ENCODE measurements at regions not wholly inside any gene's neighbourhood (a gene's known extent, or its start where the extent isn't known, plus 50 kb on each side); places are given as distances from the start of the nearest gene placed in this dataset.

DNA sequence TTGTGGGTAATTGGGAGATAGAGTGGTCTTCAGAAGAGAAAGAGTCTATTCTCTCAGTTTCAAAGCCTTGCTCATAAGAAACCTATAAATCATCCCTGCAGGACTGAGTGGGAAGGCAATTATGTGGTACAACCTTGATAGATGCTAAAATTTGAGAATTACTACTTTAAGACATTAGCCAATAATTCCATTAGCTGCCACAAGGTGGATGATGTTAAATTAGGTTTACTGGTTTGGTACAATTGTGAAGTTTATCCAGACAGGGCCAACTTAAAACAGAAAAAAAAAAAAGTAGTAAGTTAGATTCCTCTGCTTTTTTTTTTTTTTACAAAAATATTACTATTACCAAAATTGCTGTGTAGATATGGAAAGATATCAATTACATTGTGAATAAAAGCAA lies 73.2 kb upstream of the AMOT start:
- H3K27me3 ChIP-seq, result no peaks in the 10 kb centered on the region
- TF ChIP-seq, protein P1, sequence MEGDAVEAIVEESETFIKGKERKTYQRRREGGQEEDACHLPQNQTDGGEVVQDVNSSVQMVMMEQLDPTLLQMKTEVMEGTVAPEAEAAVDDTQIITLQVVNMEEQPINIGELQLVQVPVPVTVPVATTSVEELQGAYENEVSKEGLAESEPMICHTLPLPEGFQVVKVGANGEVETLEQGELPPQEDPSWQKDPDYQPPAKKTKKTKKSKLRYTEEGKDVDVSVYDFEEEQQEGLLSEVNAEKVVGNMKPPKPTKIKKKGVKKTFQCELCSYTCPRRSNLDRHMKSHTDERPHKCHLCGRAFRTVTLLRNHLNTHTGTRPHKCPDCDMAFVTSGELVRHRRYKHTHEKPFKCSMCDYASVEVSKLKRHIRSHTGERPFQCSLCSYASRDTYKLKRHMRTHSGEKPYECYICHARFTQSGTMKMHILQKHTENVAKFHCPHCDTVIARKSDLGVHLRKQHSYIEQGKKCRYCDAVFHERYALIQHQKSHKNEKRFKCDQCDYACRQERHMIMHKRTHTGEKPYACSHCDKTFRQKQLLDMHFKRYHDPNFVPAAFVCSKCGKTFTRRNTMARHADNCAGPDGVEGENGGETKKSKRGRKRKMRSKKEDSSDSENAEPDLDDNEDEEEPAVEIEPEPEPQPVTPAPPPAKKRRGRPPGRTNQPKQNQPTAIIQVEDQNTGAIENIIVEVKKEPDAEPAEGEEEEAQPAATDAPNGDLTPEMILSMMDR (IDR thresholded peaks at IDR 0.05), result no peak
- no peak for TF ChIP-seq POLR2A (IDR thresholded peaks at IDR 0.05)
- H3K36me3 ChIP-seq, result no peaks in the 10 kb centered on the region
- no peak overlapping the region for H3K27ac ChIP-seq
- H3K4me3 ChIP-seq, result no peak overlapping the region
- H3K9me3 ChIP-seq, result no peaks in the 10 kb centered on the region
- DNase-seq, result no peak
- H3K4me1 ChIP-seq, result no peaks in the 10 kb centered on the region

DNA sequence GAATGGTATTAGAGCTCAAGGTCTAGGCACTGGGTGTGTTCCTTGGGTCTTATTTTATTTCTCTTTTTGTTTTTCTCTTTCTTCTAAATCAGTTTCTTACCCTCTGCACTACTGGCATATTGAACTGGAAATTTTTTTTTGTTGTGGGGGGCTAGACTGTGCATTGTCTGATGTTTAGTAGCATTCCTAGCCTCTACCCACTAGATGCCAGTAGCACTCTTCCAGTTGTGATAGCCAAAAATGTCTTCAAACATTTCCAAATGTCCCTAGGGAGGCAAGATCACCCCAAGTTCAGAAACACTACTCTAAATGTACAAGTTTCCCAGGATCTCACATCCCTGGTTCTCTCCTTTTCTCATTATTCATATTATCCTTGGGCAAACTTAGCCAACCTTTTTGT lies 69.8 kb upstream of the AMOT start:
- TF ChIP-seq, protein P1 (IDR thresholded peaks at IDR 0.05), result no peak
- no peak for TF ChIP-seq POLR2A (IDR thresholded peaks at IDR 0.05)
- no peaks in the 10 kb centered on the region for H3K9me3 ChIP-seq
- H3K27me3 ChIP-seq, result no peaks in the 10 kb centered on the region
- no peaks in the 10 kb centered on the region for H3K4me1 ChIP-seq
- H3K36me3 ChIP-seq, result no peaks in the 10 kb centered on the region
- DNase-seq, result no peak
- H3K27ac ChIP-seq, result no peak overlapping the region
- H3K4me3 ChIP-seq, result no peak overlapping the region

DNA sequence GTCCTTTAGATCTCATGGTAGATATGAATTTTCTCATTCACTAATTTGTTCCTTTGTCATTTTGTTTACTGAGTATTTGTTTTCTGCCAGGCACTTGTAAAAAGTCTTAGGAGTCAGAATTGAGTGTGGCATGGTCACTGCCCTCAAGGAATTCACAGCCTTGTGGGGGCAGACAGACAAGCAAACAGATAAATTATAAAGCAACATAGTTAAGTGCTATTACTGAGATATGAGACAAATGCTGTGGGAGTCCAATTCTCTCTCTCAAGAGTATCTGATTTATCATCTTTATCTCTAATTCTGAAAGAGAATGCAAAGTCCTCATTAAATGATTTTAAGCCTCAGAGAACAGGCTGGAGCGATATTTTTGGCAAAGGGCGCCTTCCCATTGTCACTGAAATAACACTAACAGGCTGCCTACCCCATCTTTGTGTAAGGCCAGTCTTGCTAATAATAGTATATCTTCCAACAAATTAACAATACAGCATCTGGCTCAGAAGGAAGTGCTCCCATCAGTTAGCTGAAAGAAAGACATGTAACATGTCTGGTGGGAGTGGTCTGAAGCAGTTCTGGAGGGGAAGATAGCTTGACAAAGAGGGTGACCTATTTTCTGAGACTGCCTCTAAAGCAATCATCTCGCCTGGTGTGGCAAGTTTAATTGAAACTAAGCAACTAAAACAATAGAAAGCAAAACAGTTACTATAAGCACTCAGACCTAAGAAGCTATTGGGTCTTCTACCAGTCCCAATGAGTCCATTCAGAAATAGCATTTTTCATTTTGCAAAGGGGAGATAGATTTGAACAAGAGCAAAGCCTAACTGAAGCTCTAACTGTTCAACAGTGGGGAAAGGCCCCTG lies 61.5 kb upstream of the AMOT start:
- Histone ChIP-seq H3K4me3 (no peak overlapping the region), H3K27ac (no peak overlapping the region), H3K9me3 (no peaks in the 10 kb centered on the region), H3K4me1 (no peaks in the 10 kb centered on the region), H3K27me3 (no peaks in the 10 kb centered on the region), H3K36me3 (no peaks in the 10 kb centered on the region)
- no peak for DNase-seq
- TF ChIP-seq, protein P1 (IDR thresholded peaks at IDR 0.05), result no peak
- TF ChIP-seq POLR2A (IDR thresholded peaks at IDR 0.05), result no peak

DNA sequence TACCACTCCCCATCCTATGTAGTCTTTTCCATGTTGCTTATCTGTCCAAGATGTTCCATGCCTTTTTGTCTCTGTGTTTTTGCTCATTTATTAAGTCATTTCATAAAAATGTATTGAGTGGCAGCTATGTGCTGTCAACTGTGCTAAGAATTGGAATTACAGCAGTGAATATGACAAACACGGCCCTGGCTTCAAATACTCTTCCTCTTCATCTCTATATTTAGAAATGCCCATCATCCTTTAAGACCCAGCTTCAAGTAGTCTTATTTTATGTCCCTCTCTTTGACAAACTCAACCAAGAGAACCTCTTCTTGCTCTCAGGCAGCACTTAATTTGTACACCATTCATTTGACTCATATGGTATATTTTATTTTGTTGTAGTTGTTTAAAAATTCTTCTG lies 55.4 kb upstream of the AMOT start:
- DNase-seq, result no peak
- no peak overlapping the region for H3K27ac ChIP-seq
- no peaks in the 10 kb centered on the region for H3K9me3 ChIP-seq
- no peaks in the 10 kb centered on the region for H3K27me3 ChIP-seq
- no peaks in the 10 kb centered on the region for H3K36me3 ChIP-seq
- H3K4me3 ChIP-seq, result no peak overlapping the region
- TF ChIP-seq POLR2A (IDR thresholded peaks at IDR 0.05), result no peak
- TF ChIP-seq, protein P1 (IDR thresholded peaks at IDR 0.05), result no peak
- no peaks in the 10 kb centered on the region for H3K4me1 ChIP-seq

Small RNAs in the stretch of these regions (small RNA-seq; reads per million reads assigned to genes)
- gene AL031183.1, result 0 reads per million in 2 donors
- 0 reads per million in 2 donors for gene RF00012
- 0 reads per million in 2 donors for gene RF00088
- 0 reads per million in 2 donors for gene RN7SL93P
- 0 reads per million in 2 donors for gene RNU1-57P
- 0 reads per million in 2 donors for gene RNU6-1015P
